Psoas muscle (tissue), 7 donors: ENCODE measurements at regions not wholly inside any gene's neighbourhood (a gene's known extent, or its start where the extent isn't known, plus 50 kb on each side); places are given as distances from the start of the nearest gene placed in this dataset.

Experiments
- ATAC-seq, 4 donors: fragments of 200-7000 bp; cut with Tn5 transposase; one replicate each; pipeline ENCODE4 v1.9.1; 2020; ENCODE audit warnings: moderate library complexity in 3 of 4, mild to moderate bottlenecking in 2 of 4
- DNase-seq, 2 donors: peaks; one replicate each; pipeline ENCODE4 v3.0.0-alpha.2; 2020
- H3K27ac ChIP-seq: fragments of 200-600 bp; one replicate; pipeline ENCODE4 v1.8.0; 2022
- H3K27me3 ChIP-seq, 3 donors: fragments of 200-600 bp in 1 of 3; one replicate each; pipeline versions ENCODE4 v1.6.1 to v1.8.0; 2013 to 2022; ENCODE audit warnings: low read length in 2 of 3, mild to moderate bottlenecking in 2 of 3, moderate library complexity in 1 of 3; ENCODE audit not compliant: insufficient read depth in 3 of 3
- H3K36me3 ChIP-seq, 2 donors: fragments of 200-600 bp in 1 of 2; one replicate each; pipeline versions ENCODE4 v1.6.1 to v1.8.0; 2013 to 2022; ENCODE audit warnings: low read depth in 1 of 2, mild to moderate bottlenecking in 1 of 2, moderate library complexity in 1 of 2; ENCODE audit not compliant: insufficient read depth in 1 of 2
- H3K4me1 ChIP-seq: fragments of 200-600 bp; one replicate; pipeline ENCODE4 v1.8.0; 2022
- H3K4me3 ChIP-seq: fragments of 200-600 bp; one replicate; pipeline ENCODE4 v1.8.0; 2022; ENCODE audit warnings: mild to moderate bottlenecking
- H3K9me3 ChIP-seq: fragments of 200-600 bp; one replicate; pipeline ENCODE4 v1.8.0; 2022
- WGBS, 3 donors: extraction: QIAGEN DNeasy Blood & Tissue Kit; methylation state at CpG; one replicate each; pipeline versions ENCODE4 v1.1.6 to v1.1.7; 2013; 5-methylcytosine and 5-hydroxymethylcytosine counted together
- intact Hi-C, 2 donors: fragments of 100-400 bp; cut with DNase I; formaldehyde crosslinking; loops; one replicate each; pipeline versions ENCODE4 v1.11.0 to v1.14.2; 2022
- TF ChIP-seq, protein P1 (sequence below): fragments of 200-600 bp; IDR thresholded peaks from one replicate; pipeline ENCODE4 v1.8.0; 2022; ENCODE audit warnings: antibody characterized with exemption
- donor health status: healthy with polysubstance abuse.
- donor health status: DM: no; HTN: no; CAD: no; lungs with moderate emphysema.
- donor health status: Bipolar disorder and iron deficiency.
- donor health status: healthy.
- donor health status: DM: yes; HTN: yes; CAD: no.
- donor health status: DM: no; HTN: no; CAD: no.
- donor health status: DM: yes; HTN: yes; CAD: no.

DNA sequence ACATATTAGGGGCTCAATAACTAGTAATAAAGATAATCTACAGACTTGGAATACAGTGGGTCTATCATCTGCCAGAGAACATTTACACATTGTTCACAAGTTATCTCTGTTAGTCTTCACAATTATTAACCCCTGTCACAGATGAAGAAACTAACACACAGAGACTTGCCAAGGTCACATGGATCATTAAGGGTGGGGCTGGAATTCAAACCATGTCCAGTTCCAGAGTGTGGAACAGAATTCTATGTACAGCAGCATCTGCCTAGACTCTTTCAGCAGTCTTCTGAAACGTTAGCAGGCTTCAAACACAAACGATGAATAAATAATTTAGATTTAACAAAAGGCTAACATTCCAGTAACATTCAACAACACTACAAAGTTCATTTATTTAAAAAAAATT lies 673.9 kb upstream of the NR2F2 start:
- intact Hi-C loops = loop anchor here in 1 of 2 donors (10.0 kb wide), 1 partner anchor 62 kb away; no protein-coding TSS in a partner anchor
- WGBS, 3 donors = 55 to 69% (median 61%) methylated on average over 2 of the region's 2 CpGs
- H3K36me3 ChIP-seq = no peaks in the 10 kb centered on the region
- ATAC-seq (no peak), DNase-seq (no peak)
- no peaks in the 10 kb centered on the region for H3K4me1 ChIP-seq
- peaks cover 0 to 5% (median 0%) of the 10 kb centered on the region in 3 donors for H3K27me3 ChIP-seq
- H3K9me3 ChIP-seq = no peaks in the 10 kb centered on the region
- TF ChIP-seq, protein P1, sequence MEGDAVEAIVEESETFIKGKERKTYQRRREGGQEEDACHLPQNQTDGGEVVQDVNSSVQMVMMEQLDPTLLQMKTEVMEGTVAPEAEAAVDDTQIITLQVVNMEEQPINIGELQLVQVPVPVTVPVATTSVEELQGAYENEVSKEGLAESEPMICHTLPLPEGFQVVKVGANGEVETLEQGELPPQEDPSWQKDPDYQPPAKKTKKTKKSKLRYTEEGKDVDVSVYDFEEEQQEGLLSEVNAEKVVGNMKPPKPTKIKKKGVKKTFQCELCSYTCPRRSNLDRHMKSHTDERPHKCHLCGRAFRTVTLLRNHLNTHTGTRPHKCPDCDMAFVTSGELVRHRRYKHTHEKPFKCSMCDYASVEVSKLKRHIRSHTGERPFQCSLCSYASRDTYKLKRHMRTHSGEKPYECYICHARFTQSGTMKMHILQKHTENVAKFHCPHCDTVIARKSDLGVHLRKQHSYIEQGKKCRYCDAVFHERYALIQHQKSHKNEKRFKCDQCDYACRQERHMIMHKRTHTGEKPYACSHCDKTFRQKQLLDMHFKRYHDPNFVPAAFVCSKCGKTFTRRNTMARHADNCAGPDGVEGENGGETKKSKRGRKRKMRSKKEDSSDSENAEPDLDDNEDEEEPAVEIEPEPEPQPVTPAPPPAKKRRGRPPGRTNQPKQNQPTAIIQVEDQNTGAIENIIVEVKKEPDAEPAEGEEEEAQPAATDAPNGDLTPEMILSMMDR = no peak
- no peak overlapping the region for H3K27ac ChIP-seq
- H3K4me3 ChIP-seq = no peak overlapping the region

DNA sequence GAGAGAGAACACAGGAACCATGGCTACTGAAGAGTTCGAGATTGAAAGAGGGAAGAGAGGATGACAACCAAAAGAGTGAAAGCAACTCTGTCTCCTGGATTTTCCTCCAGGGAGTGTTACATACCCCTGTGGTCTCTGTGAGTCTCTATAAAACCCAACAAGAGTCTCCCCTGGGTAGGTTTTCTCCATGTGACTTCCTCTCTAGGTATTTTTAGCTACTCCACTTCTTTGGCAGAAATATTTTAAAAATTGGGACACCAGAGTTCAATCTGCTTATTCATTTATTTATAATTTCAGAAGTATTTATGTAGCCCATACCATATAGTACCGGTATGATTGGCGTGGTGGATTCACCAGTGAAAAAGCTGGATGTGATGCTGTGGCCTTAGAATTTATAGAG lies 671.7 kb upstream of the NR2F2 start:
- no peaks in the 10 kb centered on the region for H3K36me3 ChIP-seq
- no peaks in the 10 kb centered on the region for H3K9me3 ChIP-seq
- 84 to 92% (median 92%) methylated on average over 3 of the region's 3 CpGs for WGBS, 3 donors
- DNase-seq (no peak), ATAC-seq (no peak)
- intact Hi-C loops = loop anchor here in 1 of 2 donors (10.0 kb wide), 1 partner anchor 64 kb away; no protein-coding TSS in a partner anchor
- peaks cover 0 to 5% (median 0%) of the 10 kb centered on the region in 3 donors for H3K27me3 ChIP-seq
- no peak overlapping the region for H3K4me3 ChIP-seq
- no peak overlapping the region for H3K27ac ChIP-seq
- TF ChIP-seq, protein P1 = no peak
- no peaks in the 10 kb centered on the region for H3K4me1 ChIP-seq

DNA sequence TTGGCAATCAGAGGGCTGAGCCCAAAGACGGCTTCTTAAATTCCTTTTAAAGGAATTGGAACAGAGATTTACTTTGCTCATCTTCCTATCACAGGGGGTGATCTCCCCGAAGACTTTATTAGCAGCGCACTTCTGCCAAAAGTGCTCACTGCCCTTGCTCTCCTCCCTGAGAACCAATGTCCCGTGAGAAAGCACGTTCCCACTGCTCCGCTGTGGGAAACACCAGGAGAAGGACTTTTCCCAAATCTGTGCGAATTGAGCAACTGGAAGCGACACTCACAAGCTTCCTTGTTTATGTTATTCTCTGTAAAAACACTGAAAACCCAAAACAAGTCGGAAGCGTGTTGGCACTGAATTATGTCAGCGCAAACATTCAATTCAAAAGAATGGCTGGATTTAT lies 670.8 kb upstream of the NR2F2 start:
- no peak for ATAC-seq
- Histone ChIP-seq H3K27me3 (peaks cover 0 to 5% (median 0%) of the 10 kb centered on the region in 3 donors), H3K4me3 (no peak overlapping the region), H3K36me3 (no peaks in the 10 kb centered on the region), H3K27ac (no peak overlapping the region), H3K9me3 (no peaks in the 10 kb centered on the region), H3K4me1 (no peaks in the 10 kb centered on the region)
- 63 to 70% (median 64%) methylated on average over 11 of the region's 11 CpGs for WGBS, 3 donors
- intact Hi-C loops = loop anchor here in 1 of 2 donors (10.0 kb wide), 1 partner anchor 65 kb away; no protein-coding TSS in a partner anchor
- TF ChIP-seq, protein P1 = no peak
- no peak for DNase-seq

DNA sequence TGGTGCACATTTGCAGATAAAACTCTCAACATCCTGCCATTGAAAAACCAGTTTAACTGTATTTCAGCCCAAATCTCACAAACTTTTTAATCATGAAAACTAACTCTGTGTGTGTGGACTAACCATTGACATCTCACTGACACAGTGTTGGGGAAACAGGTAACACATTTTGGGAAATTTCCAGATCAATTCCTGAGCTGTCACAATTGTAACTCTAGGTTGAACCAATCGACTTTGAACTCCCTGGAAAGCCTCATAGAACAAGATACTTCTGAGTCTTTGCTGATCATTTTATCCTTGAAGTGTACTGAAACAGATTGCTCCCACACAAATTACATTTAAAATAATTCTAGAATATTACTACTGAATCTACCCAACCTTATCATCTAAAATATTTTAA lies 667.9 kb upstream of the NR2F2 start:
- no peak overlapping the region for H3K27ac ChIP-seq
- H3K9me3 ChIP-seq = no peaks in the 10 kb centered on the region
- ATAC-seq (no peak), DNase-seq (no peak)
- H3K4me3 ChIP-seq = no peak overlapping the region
- H3K4me1 ChIP-seq = no peaks in the 10 kb centered on the region
- H3K27me3 ChIP-seq = peaks cover 0 to 5% (median 0%) of the 10 kb centered on the region in 3 donors
- WGBS, 3 donors = 85 to 89% (median 86%) methylated on average over 1 of the region's 1 CpG
- TF ChIP-seq, protein P1 = no peak
- intact Hi-C loops = no loop called here
- H3K36me3 ChIP-seq = no peaks in the 10 kb centered on the region
